Activated CD4-positive, alpha-beta T cell treated with anti-CD3 and anti-CD28 coated beads, Interleukin-2, amount 50 U/mL, for 48 hours (primary cell): ENCODE measurements at regions not wholly inside any gene's neighbourhood (a gene's known extent, or its start where the extent isn't known, plus 50 kb on each side); places are given as distances from the start of the nearest gene placed in this dataset.
"Not testable (repeated sequence)": the region's sequence is repeated elsewhere in the genome, so short reads cannot be mapped to it uniquely, and the experiment has no call there.

Experiments
- DNase-seq, 2 experiments: peaks; one replicate each; pipeline ENCODE4 v3.0.0-alpha.2; 2020

DNA sequence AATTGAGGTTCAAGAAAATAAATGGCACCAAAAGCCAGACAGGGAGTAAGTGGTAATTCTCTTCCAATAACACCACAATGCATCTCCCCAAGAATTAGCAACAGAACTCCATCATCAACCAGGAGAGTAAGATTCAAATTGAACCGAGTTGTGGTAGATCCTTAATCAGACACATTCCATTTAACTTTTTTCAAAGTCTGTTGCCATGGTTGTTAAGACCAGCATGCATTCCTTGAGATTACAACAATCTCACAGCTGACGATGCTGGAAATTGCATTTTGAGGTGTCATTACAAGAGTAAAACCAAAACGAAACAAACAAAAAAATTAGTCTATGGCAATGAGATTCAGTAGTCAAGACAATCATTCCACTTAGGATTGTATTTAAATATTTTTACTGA is 78.9 kb upstream of the ZNF462 start:
- DNase-seq: no peak

DNA sequence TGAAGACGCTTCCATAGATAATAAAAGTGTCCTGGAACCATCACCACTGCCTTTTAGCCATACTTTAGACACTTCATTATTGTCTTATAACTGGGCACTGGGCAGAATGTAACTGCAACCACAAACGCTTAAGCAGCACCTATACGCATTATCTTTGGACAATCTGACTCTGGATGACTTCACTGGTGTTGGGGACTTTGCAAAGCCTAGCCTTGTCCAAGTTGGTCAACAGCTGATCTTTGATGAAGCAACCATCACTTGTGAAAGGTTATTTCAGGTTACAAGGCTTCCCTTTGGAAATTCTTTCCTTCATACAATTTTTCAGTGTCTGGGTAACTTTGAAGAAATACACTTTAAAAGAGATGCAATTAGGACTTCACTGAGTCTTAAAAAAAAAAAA is 77.8 kb upstream of the ZNF462 start:
- DNase-seq: no peak

DNA sequence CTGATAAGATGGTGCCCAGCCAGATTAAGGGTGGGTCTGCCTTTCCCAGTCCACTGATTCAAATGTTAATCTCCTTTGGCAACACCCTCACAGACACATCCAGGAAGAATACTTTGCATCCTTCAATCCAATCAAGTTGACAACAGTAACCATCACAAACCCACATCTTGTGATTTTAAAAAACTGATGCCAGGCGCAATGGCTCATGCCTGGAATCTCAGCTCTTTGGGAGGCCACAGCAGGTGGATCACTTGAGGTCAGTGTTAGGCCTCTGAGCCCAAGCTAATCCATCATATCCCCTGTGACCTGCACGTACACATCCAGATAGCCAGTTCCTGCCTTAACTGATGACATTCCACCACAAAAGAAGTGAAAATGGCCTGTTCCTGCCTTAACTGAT is 74.9 kb upstream of the ZNF462 start:
- not testable (repeated sequence) for DNase-seq

DNA sequence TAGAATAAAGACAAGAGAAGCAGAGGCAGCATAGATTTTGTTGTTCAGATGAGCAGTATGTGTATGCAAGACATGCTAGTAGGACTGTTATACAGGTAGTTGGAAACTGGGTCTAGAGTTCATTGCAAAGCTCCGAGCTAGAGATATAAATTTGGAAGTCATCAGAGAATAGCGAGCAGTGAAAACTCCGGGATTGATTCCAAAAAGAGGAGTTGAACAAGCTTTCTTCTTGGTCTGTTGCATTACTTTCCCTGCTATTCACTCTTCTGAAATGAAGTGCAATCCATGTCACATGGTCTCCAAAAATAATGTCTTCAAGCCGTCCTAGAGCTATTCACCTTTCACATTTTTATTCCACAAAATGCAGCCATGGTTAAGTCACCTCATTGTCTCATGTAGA is 67.9 kb upstream of the ZNF462 start:
- DNase-seq: no peak

DNA sequence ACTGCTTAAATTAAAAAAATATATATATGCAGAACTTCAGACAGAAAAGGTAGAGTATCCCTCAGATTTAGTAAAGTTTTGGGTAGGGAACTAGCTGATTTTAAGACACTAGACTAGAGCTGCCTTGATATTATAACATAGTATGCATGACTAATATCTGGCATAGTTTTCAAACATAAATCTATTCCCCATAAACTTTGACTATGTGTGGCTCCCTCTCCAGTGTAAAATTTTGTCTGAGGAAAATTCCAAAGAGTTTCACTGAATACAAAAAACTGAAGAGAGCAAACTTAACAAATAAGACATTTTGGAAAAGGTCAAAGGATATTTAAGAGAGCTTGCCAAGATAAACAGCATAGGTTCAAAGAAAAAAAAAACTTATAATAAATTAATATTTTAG is 66.2 kb upstream of the ZNF462 start:
- DNase-seq: no peak

DNA sequence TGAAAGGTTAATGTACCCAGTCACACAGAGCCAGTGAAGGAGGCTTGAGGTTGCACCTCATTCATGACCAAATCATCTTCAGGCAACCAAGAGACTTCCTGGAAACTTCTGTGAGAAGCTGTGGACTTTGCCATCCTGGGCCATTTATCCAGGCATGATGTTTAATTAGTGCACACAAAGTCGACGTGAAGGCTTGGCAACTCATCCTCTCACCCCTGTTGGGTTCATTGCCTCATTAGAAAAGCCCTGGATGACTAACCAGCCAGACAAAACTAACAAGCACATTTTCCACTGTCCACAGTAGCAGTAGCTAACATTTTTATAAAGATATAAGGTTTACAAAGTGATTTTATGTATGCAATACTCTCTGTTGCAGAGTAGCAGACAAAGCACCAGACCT is 65.7 kb upstream of the ZNF462 start:
- no peak for DNase-seq

DNA sequence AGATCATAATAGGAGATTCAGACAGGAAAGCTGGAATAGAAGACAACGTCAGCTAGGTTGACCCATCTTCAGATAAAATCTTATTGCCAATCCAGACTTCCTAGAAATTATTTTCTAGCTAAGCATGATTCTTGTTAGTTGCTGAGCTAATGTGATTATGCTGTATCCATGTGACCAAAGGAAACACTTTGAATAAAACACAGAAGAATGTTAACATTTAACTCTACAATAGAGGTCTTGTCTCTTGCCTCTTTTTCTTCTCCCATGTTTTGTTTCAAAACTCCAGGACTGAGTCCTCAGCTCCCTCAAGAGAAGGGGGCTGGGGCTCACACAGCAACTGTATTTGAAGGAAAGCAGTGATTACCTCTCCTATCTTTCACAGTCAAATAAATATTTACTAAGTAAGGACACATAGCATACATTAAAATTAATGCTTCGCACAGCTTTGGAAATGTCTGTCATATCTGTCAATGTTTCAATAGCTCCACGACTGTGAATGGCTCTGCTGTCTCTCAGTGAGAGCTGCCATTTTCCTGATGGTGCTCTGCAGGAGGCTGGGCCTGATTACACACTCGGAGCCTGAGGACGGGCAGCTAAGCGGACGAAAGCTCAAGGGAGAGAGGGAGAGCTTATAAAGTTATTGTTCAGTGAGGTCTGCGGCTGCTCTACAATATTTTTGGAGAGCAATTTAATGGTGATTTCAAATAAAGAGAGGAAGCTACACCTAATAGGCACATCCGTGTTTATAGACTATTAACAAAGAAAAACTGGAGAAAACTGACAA is 64.8 kb upstream of the ZNF462 start:
- no peak for DNase-seq

DNA sequence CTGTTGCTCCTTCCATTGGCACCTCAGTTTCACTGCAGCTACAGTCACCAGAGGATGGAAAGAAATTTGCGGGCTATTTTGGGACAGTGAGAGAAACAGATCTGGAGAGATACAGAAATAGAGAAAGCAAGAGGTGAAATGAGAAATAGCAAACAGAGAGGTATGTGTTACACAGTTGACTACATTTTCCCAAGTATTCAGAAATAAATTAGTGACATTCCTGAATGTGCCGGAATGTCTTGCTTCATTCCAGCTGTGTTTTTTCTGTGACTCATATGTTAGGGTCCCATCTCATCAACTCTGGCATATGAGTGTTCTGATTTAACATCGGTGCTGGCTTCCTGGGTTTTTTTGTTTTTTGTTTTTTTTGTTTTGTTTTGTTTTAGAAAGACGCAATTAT is 63.8 kb upstream of the ZNF462 start:
- no peak for DNase-seq

DNA sequence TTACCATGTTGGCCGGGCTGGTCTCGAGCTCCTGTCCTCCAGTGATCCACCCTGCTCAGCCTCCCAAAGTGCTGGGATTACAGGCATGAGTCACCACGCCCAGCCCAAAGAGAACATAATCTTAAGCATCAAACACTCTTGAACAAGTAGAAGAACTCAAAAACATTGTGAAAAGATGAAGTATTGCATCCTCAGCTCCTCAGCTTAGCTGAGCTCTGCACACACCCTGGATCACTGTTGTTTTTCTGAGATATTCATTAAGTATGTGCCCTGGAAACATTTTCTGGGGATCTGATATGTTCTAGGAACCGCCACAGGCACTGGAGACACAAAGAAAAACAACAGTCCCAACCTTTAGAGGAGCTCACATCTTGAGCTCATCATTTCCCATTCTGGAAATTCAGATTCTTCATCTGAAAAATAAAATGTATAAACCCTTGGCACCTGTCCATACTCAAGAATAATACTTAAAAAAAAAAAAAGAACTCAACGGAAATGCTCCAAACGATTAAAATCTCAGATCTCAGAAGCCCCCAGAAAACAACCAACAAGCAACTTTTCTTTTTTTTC is 62.2 kb upstream of the ZNF462 start:
- DNase-seq: no peak

DNA sequence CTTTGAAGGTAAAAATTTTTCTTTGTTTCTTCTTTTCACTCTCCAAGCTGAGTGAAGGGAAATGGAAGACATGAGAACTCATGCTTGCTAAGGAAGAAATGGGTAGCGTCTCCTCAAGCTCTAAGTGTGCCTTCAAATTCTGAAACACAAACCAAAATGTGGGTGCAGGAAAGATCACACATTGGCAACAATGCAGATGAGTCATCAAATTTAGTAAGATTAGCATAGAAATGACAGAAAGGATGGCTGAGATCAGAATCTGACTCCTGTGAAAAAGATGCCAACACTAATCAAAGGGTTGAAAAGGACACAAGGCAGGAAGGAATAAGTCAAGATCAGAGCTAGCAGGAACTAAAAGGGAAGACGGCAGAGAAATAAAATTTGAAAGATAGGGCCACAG is 61.1 kb upstream of the ZNF462 start:
- DNase-seq: no peak
